ENCODE measurements at regions not wholly inside any gene's neighbourhood (a gene's known extent, or its start where the extent isn't known, plus 50 kb on each side); places are given as distances from the start of the nearest gene placed in this dataset.
"Not testable (repeated sequence)": the region's sequence is repeated elsewhere in the genome, so short reads cannot be mapped to it uniquely, and the experiment has no call there.

DNA sequence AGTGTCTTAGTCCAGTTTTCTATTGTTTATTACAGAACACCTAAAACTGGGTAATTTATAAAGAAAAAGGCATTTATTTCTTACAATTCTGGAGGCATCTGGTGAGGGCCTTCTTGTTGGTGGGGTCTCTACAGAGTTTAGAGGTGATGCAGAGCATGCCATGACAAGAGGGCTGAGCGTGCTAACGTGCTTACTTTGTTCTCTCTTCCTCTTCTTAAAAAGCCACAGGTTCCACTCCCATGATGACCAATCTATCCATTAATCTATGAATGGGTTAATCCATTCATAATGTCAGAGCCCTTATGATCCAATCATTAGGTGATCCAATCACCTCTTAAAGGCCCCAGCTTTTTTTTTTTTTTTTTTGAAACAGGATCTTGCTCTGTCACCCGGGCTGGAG lies 291.5 kb upstream of the GALNTL6 start:
- Mint-ChIP-seq H3K27ac (no peak overlapping the region), H3K4me1 (no peaks in the 10 kb centered on the region), H3K27me3 (no peaks in the 10 kb centered on the region), H3K4me3 (no peak overlapping the region), H3K9me3 (peaks cover 0 to 11% of the 10 kb centered on the region in 2 donors)
- no peak for DNase-seq
- no peak for ATAC-seq

DNA sequence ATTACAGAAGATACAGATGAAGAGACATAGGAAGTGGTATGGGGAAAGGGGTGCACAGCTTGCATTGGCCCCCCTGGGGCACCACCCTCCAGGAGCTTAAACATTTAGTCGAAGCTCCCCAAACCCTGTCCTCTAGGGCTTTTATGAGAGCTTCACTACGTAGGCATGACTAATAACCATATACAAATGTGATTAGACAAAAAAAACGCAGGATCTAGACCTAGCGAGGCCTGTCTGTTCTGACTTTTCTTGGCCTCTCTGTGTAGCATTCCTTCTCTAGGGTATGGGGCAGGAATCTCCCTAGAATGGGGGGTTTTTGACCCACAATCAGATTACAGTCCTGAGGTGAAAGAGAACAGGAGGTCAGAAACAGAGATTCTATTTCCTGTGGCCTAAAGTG lies 293.7 kb upstream of the GALNTL6 start:
- Mint-ChIP-seq H3K4me3 (no peak overlapping the region), H3K4me1 (no peaks in the 10 kb centered on the region), H3K27me3 (no peaks in the 10 kb centered on the region), H3K27ac (no peak overlapping the region), H3K9me3 (peaks cover 4 to 11% of the 10 kb centered on the region in 2 donors)
- no peak for DNase-seq
- ATAC-seq: no peak

- DNase-seq: no peak
- H3K4me3 Mint-ChIP-seq: no peak overlapping the region
- no peaks in the 10 kb centered on the region for H3K27me3 Mint-ChIP-seq
- H3K4me1 Mint-ChIP-seq: no peaks in the 10 kb centered on the region
- no peak for ATAC-seq
- H3K27ac Mint-ChIP-seq: no peak overlapping the region
- H3K9me3 Mint-ChIP-seq: peaks cover 4 to 11% of the 10 kb centered on the region in 2 donors
Measured at GRCh38 chr4:171517883-171518282, 295.3 kb upstream of the GALNTL6 start.

DNA sequence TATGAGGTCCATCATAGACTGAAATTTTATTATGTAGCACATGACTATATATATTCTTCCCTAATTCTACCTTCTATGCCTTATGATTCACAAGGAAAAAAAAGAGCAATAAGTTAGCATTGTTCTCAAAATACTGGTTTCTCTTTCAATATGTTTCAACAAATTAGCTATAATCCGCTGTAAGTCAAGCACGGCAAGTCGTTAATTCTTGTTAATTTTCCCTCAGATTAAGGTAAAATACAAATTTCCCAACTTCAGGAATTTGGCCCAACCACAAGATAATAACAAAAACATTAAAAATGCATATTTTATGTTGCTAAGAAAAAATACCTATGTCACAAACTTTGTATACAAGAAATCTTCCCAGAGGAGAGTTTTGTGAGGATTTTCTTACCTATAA lies 296.5 kb upstream of the GALNTL6 start:
- Mint-ChIP-seq H3K9me3 (peaks cover 11 to 21% of the 10 kb centered on the region in 2 donors), H3K4me1 (no peaks in the 10 kb centered on the region), H3K4me3 (no peak overlapping the region), H3K27me3 (no peaks in the 10 kb centered on the region), H3K27ac (no peak overlapping the region)
- no peak for ATAC-seq
- no peak for DNase-seq

DNA sequence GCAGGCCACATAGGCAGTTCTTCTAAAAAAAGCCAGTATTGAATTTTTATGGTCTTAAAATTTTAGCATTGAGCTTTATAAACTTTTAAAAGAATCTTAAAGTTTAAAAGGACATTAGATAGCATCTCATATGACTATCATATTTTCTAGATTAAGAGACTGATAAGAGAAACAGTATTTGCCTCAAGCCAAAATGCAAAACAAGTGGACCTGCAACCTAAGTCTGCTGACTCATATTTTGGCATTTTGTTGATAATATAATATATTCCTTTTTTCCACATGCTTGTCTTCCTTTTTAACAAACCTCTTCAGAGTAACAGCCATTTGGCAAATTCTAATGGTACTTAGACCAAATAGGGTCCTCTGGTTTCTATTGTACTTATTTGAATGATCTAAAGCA lies 328.5 kb upstream of the GALNTL6 start:
- no peak for ATAC-seq
- Mint-ChIP-seq H3K4me1 (no peaks in the 10 kb centered on the region), H3K4me3 (no peak overlapping the region), H3K9me3 (peaks cover 0 to 16% of the 10 kb centered on the region in 2 donors), H3K27me3 (no peaks in the 10 kb centered on the region), H3K27ac (no peak overlapping the region)
- DNase-seq: no peak

GRCh38 chr4:171478181-171478580 lies 335.0 kb upstream of the GALNTL6 start:
- H3K27ac Mint-ChIP-seq: no peak overlapping the region
- peaks cover 4 to 7% of the 10 kb centered on the region in 2 donors for H3K9me3 Mint-ChIP-seq
- H3K4me1 Mint-ChIP-seq: no peaks in the 10 kb centered on the region
- no peak overlapping the region for H3K4me3 Mint-ChIP-seq
- no peaks in the 10 kb centered on the region for H3K27me3 Mint-ChIP-seq
- ATAC-seq (no peak), DNase-seq (no peak)

DNA sequence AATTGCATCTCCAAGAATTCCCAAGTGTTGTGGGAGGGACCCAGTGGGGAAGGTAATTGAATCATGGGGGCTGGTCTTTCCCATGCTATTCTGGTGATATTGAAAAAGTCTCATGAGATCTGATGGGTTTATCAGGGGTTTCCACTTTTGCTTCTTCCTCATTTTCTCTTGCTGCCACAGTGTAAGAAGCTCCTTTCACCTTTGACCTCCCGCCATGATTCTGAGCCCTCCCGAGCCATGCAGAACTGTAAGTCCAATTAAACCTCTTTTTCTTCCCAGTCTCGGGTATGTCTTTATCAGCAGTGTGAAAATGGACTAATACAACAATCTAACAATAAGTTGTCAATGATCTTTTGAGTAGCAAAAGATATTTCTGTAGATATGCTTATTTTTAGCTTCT lies 338.1 kb upstream of the GALNTL6 start:
- H3K9me3 Mint-ChIP-seq, H3K4me3 Mint-ChIP-seq, H3K27me3 Mint-ChIP-seq, DNase-seq, H3K27ac Mint-ChIP-seq, H3K4me1 Mint-ChIP-seq, ATAC-seq: not testable (repeated sequence)

DNA sequence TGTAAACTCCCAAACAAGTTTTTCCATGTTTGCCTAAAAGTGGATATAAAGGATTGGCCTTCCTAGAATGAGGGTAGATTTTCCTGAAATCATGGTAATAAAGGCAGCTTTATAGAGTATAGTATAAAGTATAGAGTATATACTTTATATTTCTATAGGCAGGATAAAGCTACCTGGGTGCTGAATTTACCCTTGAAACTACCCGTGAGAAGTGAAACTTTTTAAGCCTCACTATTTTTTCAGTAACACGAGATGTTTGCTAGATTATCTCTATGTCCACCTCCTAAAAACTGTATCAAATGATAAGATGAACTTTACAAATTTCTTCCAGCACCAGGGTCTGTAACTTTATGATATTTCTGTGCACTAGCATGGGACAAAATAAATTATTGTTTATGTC lies 340.0 kb upstream of the GALNTL6 start:
- ATAC-seq (no peak), DNase-seq (no peak)
- no peak overlapping the region for H3K27ac Mint-ChIP-seq
- H3K27me3 Mint-ChIP-seq: no peaks in the 10 kb centered on the region
- no peak overlapping the region for H3K4me3 Mint-ChIP-seq
- no peaks in the 10 kb centered on the region for H3K4me1 Mint-ChIP-seq
- peaks cover 7 to 9% of the 10 kb centered on the region in 2 donors for H3K9me3 Mint-ChIP-seq

GRCh38 chr4:171472230-171472629 lies 341.0 kb upstream of the GALNTL6 start:
- H3K27ac Mint-ChIP-seq: no peak overlapping the region
- peaks cover 7 to 9% of the 10 kb centered on the region in 2 donors for H3K9me3 Mint-ChIP-seq
- DNase-seq (no peak), ATAC-seq (no peak)
- H3K27me3 Mint-ChIP-seq: no peaks in the 10 kb centered on the region
- H3K4me1 Mint-ChIP-seq: no peaks in the 10 kb centered on the region
- H3K4me3 Mint-ChIP-seq: no peak overlapping the region

DNA sequence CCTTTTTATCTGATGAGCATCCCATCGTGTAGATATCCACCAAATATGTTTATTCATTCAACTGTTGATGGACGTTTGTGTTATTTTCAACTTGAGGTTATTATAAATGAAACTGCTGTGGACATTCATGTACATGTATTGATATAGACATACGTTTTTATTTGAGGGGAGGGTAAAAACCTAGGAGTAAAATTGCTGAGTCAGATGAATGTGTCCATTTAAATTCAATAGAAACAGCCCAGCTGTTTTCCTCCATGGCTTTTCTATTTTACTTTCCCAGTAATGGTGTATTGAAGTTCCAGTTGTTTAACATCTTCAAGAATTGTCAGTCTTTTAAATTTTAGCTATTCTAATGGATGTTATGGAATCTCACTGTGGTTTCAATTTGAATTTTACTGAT lies 348.7 kb upstream of the GALNTL6 start:
- ATAC-seq: no peak
- peaks cover 4 to 5% of the 10 kb centered on the region in 2 donors for H3K9me3 Mint-ChIP-seq
- H3K4me3 Mint-ChIP-seq: no peak overlapping the region

DNA sequence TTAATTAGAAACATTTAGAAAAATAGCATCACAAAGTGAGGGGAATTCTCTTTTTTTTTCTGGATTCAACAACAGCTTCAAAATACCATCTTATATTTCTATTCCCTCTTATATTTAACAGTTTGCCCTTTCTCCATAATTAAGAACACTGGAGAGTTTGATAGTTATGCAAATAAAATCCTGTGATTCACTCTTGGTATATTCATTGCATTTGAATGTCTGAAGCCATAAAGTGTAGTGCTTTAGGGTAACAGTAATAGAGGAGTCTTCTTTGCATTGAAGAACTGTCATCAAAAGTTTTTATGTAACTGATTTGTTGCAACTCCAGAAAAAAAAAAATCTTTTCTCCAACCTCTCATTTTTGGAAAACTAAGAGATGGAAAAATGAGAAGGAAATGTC lies 352.0 kb upstream of the GALNTL6 start:
- Mint-ChIP-seq H3K4me3 (no peak overlapping the region), H3K4me1 (no peaks in the 10 kb centered on the region), H3K9me3 (peaks cover 7 to 8% of the 10 kb centered on the region in 2 donors), H3K27me3 (no peaks in the 10 kb centered on the region), H3K27ac (no peak overlapping the region)
- ATAC-seq (no peak), DNase-seq (no peak)

More for the DNA sequence above, 348.7 kb upstream of the GALNTL6 start:
- DNase-seq: no peak
- Mint-ChIP-seq H3K27ac (no peak overlapping the region), H3K4me1 (no peaks in the 10 kb centered on the region), H3K27me3 (no peaks in the 10 kb centered on the region)

DNA sequence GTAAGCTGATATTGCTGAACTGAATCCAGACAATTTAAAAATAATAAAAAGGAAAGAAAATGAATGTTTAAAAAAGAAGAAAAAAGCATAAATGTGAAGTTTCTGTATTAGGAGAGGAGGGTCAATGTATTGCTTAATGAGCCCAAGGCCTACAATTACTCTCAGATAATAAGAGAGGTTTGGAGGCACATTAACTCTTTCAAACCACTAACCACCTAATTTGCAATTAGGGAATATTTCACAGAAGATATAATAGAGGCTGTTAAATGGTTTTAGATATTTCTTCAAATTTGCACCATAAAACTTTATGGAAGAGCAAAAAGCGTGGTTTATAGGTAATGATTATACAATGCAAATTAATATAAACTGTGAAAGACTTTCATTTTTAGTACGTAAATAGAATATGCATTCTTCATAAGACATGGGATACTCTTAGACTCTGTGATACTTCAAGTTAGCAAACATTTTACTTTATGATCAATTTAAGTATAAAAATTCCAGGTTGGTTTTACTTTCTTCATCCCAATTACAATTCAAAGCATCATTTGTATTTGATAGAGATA lies 364.2 kb upstream of the GALNTL6 start:
- no peak overlapping the region for H3K27ac Mint-ChIP-seq
- no peaks in the 10 kb centered on the region for H3K4me1 Mint-ChIP-seq
- no peaks in the 10 kb centered on the region for H3K9me3 Mint-ChIP-seq
- H3K27me3 Mint-ChIP-seq: no peaks in the 10 kb centered on the region
- no peak overlapping the region for H3K4me3 Mint-ChIP-seq
- DNase-seq (no peak), ATAC-seq (no peak)

- DNase-seq (no peak), ATAC-seq (no peak)
- no peaks in the 10 kb centered on the region for H3K4me1 Mint-ChIP-seq
- no peaks in the 10 kb centered on the region for H3K27me3 Mint-ChIP-seq
- no peak overlapping the region for H3K27ac Mint-ChIP-seq
- H3K4me3 Mint-ChIP-seq: no peak overlapping the region
- H3K9me3 Mint-ChIP-seq: no peaks in the 10 kb centered on the region
Measured at GRCh38 chr4:171448358-171448757, 364.8 kb upstream of the GALNTL6 start.

- ATAC-seq (no peak), DNase-seq (no peak)
- H3K4me3 Mint-ChIP-seq: no peak overlapping the region
- peaks cover 5 to 12% of the 10 kb centered on the region in 2 donors for H3K9me3 Mint-ChIP-seq
- no peaks in the 10 kb centered on the region for H3K4me1 Mint-ChIP-seq
- no peak overlapping the region for H3K27ac Mint-ChIP-seq
- H3K27me3 Mint-ChIP-seq: no peaks in the 10 kb centered on the region
Measured at GRCh38 chr4:171441300-171441941, 371.8 kb upstream of the GALNTL6 start.

DNA sequence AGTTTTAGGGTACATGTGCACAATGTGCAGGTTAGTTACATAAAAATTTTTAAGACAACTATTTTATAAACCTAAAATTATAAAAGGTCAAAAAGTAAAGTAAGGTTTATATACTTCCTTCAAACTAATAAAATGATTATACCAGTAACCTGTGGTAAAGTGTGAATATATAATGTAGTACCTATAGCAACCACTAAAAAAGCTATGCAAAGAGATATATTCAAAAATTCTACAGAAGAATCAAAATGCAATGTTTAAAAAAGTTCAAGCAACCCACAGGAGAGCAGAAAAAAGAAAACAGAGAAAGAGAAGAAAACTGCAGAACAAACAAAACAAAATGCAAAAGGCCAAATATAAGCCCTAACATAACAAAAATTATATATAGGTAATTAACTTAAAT lies 379.5 kb upstream of the GALNTL6 start:
- Mint-ChIP-seq H3K9me3 (peaks cover 0 to 20% of the 10 kb centered on the region in 2 donors), H3K4me3 (no peak overlapping the region), H3K4me1 (no peaks in the 10 kb centered on the region), H3K27ac (no peak overlapping the region), H3K27me3 (no peaks in the 10 kb centered on the region)
- DNase-seq (no peak), ATAC-seq (no peak)

DNA sequence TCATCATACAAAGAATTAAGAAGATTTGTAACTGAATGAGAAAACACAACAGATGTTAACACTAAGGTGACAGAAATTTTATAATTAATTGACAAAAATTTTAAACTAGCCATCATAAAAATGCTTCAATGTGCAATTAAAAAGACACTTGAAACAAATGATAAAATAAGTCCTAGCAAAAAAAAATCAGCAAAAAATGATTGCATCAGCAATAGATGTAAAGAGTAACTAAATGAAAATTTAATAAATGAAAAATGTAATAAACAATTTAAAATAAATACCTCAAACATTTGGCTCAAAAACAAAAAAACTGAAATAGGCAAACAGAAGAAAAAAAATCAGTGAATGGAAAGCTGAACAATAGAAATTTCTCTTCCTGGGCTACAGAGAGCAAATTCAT lies 380.7 kb upstream of the GALNTL6 start:
- no peaks in the 10 kb centered on the region for H3K4me1 Mint-ChIP-seq
- no peak for ATAC-seq
- no peak for DNase-seq
- H3K9me3 Mint-ChIP-seq: peaks cover 0 to 22% of the 10 kb centered on the region in 2 donors
- H3K27ac Mint-ChIP-seq: no peak overlapping the region
- no peak overlapping the region for H3K4me3 Mint-ChIP-seq
- H3K27me3 Mint-ChIP-seq: no peaks in the 10 kb centered on the region

DNA sequence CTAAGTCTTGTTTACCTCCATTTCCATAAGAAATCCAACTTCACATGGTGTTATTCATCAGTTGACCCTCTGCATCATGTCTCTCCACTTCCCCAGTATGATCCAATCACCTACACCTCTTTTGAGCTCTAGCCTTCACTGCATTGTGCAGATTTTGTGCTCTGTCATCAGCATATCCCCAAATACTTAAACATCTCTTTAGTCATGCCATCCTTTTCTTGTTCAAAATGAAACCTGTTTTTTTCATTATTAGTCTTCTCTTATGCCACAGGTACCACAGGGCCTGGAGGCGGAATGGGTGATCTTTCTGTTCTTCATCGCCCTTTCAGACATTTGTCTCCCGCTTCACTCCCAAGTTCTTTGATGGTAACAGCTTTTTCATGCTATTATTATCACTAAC lies 382.7 kb upstream of the GALNTL6 start:
- no peak overlapping the region for H3K4me3 Mint-ChIP-seq
- no peaks in the 10 kb centered on the region for H3K4me1 Mint-ChIP-seq
- H3K27ac Mint-ChIP-seq: no peak overlapping the region
- no peak for ATAC-seq
- no peaks in the 10 kb centered on the region for H3K27me3 Mint-ChIP-seq
- H3K9me3 Mint-ChIP-seq: peaks cover 6 to 20% of the 10 kb centered on the region in 2 donors
- DNase-seq: no peak

Measured in stimulated activated naive CD8-positive, alpha-beta T cell treated with anti-CD3 and anti-CD28 coated beads, Interleukin-15, amount 100 ng/mL, for 72 hours (primary cell).